ENCODE measurements at regions not wholly inside any gene's neighbourhood (a gene's known extent, or its start where the extent isn't known, plus 50 kb on each side); places are given as distances from the start of the nearest gene placed in this dataset.

DNA sequence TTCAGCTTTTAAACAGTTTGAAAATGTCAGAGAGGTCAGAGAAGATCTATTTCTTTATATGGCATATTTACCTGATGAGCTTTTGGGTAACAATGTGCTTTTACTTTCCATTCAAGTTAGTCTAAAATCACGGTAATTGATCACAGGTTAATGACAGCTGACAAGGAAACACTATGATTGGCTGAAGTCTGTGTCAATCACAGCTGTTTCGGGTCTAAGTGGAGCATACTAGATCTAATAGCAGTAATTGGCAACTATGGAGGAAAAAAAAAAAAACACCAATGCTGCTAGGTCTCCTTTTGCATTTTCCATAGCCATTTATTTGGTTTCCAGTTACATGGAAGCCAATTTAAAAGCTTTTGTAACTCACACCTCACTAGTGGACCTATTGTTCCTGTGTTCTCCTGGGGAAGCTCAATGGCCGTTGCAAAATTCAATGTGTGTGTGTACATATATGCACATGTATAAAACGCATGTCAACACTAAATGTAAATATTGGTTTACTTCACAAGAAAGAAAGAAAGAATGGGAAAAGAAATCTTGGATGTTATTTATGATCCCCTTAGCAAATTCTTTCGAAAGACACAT lies 568.3 kb upstream of the ZFHX3 start:
- TF ChIP-seq, protein P1, sequence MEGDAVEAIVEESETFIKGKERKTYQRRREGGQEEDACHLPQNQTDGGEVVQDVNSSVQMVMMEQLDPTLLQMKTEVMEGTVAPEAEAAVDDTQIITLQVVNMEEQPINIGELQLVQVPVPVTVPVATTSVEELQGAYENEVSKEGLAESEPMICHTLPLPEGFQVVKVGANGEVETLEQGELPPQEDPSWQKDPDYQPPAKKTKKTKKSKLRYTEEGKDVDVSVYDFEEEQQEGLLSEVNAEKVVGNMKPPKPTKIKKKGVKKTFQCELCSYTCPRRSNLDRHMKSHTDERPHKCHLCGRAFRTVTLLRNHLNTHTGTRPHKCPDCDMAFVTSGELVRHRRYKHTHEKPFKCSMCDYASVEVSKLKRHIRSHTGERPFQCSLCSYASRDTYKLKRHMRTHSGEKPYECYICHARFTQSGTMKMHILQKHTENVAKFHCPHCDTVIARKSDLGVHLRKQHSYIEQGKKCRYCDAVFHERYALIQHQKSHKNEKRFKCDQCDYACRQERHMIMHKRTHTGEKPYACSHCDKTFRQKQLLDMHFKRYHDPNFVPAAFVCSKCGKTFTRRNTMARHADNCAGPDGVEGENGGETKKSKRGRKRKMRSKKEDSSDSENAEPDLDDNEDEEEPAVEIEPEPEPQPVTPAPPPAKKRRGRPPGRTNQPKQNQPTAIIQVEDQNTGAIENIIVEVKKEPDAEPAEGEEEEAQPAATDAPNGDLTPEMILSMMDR (IDR thresholded peaks at IDR 0.05; ENCODE audit: low read depth, low read length, poor library complexity, severe bottlenecking): no peak
- TF ChIP-seq EZH2phosphoT487 (IDR thresholded peaks at IDR 0.05; ENCODE audit: borderline replicate concordance, low read length): no peak

Data from DOHH2 (cell line).